NCI-H2227 treated with DMSO at 0.1 percent for 48 hours (cell line): ENCODE measurements at regions not wholly inside any gene's neighbourhood (a gene's known extent, or its start where the extent isn't known, plus 50 kb on each side); places are given as distances from the start of the nearest gene placed in this dataset.
"Not testable (repeated sequence)": the region's sequence is repeated elsewhere in the genome, so short reads cannot be mapped to it uniquely, and the experiment has no call there.

Experiments
- DNase-seq: peaks from one replicate; lab custom pipeline; 2025; lab: John Stamatoyannopoulos, UW

DNA sequence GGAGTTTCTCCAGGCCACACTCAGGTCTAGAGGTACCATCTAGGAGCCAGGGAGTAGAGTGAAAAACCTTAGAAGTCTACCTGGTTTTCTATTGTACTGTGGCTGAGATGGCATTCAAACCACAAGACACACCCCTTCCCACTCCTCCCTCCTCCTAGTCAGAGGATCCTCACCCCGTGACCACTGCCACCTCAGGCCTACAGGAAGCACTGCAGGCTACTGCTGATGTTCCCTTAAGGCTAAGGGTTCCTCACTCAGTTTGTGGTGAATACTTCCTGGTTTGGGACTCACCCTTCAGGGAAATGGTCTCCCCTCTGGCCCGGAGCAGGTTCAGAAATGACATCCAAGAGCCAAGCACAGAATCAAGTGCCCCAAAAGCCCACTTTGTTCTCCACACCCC lies 1293.9 kb downstream of the JRKL start:
- no peak for DNase-seq

DNA sequence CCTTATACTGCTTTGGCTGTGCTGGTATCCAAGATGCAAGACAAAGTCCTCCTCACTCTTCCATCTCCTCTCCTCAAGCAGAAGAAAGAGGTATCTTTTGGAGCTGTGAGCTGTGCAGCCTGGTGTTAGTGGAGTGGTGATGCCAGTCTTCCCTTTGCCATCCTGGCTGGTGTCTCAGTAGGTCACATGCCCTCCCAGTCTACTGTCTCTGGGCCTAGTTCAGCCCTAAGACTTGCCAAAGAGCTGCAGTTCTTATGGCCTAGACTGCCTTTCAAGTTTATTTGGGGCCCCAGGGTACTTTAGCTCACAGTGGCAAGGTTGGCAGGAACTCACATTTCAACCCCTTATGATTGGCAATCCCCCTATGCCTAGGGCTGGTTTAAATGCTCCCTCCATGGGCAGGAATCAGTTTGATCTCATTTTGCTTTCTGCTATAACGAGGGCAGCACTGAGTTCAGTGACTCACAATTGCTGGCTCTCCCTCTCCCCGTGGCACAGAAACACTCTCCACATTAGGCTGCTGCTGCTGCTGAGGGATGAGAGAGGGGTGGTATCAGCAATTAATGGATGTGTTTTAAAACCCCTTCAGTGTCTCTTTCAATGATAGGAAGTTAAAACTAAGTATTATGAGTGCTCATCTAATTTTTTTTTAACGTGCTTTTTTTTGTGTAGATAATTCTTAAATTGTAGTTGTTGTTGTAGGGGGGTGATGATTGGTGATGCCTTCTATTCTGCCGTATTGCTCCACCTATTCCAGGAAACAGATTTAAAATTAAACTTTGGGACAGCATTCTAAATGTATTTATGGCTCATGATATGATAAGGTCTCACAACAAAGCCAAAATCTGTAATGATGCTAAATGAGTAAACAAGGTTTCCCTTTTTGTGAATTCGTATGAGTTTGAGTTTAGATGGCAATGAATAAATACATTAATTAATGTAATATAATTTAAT lies 1295.0 kb downstream of the JRKL start:
- DNase-seq: no peak

DNA sequence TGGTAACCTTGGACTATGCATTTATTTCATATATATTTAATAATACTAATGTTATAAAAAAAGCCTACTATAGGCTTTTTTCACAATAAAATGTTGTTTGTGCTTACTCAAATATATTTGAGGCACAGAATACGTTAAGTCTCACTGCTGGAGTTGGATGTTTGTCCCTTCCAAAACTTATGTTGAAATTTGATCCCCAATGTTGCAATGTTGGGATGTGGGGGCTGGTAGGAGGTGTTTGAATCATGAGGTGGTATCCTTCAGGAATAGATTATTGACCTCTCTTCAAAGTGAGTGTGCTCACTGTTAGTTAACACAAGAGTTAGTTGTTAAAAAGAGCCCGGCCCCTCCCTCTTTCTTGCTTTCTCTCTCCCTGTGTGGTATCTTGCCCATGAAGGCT lies 1295.9 kb downstream of the JRKL start:
- DNase-seq: no peak

DNA sequence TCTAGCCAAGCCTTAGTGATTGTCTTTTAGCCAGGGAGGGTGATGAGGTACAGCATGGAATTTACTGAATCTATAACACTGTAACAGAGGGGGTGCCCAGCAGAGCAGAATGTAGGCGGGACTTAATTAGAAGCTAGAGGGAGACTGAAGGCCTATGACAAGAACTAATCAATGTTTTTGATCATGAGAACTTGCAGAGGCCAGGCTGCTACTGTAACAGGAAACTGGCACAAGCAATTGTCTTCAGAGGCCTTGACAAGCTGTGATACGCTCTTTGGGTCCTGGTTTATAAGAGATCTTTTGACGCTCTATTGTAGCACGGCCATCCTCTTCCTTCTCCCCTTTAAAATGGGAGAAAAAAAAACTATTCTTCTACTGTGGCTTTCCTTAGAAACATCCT lies 1297.3 kb downstream of the JRKL start:
- DNase-seq: no peak

DNA sequence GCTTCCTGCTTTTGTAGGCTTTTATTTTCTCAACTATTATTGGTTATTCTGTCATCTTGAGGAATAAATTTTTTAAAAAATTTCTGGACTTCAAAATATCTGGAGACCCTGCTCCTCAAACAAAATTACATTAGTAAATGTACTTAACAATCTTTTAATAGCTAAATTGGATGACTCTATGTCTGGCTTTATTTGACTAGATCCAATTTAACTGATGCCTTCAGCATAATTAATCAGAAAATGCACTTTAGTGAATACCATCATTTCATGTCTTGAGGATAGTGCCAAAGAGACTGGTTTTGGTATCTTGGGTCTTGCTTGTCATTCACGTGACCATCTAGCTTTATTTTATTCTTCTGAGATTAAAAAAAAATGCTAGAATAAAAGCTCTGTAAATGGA lies 1301.2 kb downstream of the JRKL start:
- DNase-seq: no peak

DNA sequence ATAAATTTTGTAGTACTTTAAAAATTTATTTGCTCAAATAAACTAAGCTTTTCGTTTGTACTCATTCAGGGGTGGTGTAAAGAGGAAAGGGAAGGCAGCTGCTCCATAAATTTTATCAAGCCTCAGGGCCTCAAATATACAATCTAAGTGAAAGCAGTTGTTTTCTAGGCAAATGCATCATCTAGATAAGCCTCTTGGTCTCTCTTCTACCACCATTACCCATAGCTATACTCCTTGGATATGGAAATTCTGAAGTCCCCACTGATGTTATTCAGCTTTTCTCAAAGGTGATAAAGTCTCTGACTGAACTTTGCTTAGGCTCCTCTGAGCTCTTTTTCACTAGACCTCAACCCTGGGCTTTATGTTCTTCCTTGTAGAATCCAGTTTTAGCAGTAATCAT lies 1313.1 kb downstream of the JRKL start:
- DNase-seq: no peak

DNA sequence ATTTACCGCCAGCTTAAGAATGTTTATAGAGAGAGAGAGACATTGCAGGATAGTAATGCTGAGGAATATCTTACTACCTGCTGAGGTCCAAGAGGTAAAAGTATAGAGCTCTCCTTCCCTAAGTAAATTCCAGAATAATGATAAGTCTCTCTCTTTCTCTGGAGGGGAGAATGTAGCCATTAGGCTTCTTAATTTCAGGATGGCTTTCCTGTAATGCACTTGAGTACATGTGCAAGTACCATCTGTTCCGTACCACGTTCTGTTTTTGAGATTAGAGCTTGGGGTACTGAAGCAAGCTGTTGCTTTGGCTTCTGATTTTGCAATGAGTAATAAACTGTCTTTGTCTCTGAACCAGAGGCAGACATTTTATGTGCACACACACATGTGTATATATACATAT lies 1314.0 kb downstream of the JRKL start:
- no peak for DNase-seq

DNA sequence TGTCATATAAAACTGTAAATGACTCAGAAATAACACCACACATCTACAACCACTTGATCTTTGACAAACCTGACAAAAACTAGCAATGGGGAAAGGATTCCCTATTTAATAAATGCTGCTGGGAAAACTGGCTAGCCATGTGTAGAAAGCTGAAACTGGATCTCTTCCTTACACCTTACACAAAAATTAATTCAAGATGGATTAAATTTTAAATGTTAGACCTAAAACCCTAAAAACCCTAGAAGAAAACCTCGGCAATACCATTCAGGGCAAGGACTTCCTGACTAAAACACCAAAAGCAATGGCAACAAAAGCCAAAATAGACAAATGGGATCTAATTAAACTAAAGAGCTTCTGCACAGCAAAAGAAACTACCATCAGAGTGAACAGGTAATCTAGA lies 1315.3 kb upstream of the CNTN5 start:
- not testable (repeated sequence) for DNase-seq

DNA sequence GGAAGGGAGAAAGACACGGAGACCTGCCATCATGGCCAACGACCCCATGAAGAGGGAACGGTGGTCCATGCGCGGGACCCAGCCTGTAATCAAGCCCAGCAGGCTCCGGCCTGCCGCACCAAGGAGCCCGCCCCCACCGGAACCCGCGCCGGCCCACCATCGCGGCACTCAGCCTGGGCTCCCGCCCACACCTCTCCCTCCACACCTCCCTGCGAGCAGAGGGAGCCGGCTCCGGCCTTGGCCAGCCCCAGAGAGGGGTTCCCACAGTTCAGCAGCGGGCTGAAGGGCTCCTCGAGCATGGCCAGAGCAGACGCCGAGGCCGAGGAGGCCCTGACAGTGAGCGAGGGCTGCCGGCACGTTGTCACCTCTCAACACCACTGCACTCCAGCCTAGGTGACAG lies 1302.8 kb upstream of the CNTN5 start:
- DNase-seq: no peak

DNA sequence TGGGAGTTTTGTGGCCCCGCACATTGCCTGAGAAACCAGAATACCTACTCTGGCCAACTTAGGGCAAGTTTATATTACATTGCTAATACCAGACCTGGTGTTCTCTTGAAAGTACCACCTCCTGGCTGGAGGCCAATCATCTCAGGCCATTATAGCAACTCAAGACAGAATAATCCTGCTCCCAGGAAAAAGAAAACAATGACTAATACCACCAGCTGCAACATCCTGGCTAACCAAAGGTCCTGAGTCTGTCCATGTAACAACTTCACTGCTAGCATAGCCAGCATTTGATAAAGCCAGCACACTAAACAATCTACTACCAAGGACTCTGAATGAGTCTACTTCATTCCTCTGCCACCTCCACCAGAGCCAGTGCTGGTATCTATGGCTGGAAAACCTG lies 1298.7 kb upstream of the CNTN5 start:
- no peak for DNase-seq

DNA sequence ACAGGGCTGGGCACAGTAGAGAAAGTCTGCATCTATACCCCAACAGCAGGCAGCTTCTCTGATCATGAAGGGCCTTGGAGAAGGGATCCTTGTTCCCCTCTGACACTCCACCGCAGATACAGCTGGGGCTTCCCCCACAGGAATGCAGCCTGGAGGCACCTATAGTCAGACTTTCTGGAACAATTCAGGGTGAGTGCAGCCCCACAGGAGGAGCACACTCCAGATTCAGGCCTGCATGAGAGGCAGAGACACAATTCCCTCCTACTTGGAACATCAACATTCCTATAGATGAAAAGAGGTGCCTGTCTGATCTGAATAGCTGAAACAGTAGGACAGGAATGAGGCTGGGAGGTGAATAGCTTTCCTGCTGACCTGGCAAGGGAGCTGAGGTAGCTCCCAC lies 1298.0 kb upstream of the CNTN5 start:
- DNase-seq: no peak

DNA sequence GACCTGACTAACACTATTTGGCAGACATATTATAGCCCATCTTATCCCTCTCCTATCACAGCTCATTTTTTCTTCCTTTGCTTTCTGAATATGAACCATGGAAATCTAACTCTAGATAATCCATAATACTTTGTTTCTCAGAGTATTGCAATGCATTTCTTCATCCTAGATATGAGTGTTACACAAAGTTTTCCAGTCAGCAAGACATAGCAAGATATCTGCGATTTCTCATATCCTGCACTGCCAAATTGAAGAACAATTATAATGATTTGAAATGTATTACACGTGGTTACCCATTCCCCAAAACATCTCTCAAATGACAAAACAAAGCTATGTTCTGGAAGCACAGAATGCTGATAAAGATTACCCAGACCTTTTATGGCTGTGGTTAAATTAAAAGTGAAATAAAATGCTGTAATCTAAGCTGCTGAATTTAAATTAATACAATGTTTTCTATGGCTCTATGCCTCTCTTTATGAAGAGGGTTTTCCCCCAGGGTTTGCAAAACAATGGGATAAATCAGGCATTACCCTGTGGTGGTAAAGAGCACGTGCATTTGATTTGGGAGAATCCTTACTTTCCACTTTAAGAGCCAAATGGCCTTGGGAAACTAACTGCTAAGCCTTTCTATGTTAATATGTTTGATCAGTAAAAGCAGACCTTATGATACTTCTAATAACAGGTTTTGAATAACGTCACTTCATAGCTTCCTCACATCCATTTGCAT lies 1291.0 kb upstream of the CNTN5 start:
- DNase-seq: no peak

DNA sequence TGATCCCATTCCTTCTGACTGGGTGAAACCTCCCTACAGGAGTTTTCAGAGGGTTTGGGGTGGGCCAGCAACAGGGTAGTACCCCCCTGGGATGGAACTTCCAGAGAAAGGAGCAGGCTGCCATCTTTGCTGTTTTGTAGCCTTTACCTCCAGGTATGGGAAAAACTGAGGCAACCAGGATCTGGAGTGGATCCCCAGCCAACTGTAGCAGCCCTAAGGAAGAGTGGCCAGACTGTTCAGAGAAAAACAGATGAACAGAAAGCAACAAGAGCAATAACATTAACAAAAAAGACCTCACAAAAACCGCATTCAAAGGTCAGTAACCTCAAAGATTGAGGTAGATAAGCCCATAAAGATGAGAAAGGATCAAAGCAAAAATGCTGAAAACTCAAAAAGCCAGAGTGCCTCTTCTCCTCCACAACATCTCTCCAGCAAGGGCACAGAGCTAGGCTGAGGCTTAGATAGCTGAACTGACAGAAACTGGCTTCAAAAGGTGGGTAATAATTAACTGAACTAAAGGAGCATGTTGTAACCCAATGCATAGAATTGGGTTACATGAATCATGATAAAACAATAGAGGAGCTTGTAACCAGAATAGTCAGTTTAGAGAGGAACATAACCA lies 1288.6 kb upstream of the CNTN5 start:
- DNase-seq: no peak

DNA sequence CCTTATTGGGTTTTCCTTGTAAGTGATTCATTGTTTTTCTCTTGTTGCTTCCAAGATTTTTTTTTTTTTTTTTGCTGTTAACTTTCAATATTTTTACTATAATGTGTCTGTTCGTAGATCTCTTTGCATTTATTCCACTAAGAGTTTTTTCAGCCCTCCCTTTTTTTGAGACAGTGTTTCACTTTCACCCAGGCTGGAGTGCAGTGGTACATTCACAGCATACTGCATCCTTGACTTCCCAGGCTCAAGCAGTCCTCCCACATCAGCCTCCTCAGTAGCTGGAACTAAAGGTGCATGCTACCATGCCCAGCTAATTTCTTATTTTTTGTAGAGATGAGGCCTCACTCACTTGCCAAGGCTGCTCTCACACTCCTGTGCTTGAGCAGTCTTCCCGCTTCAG lies 1282.0 kb upstream of the CNTN5 start:
- DNase-seq: no peak

DNA sequence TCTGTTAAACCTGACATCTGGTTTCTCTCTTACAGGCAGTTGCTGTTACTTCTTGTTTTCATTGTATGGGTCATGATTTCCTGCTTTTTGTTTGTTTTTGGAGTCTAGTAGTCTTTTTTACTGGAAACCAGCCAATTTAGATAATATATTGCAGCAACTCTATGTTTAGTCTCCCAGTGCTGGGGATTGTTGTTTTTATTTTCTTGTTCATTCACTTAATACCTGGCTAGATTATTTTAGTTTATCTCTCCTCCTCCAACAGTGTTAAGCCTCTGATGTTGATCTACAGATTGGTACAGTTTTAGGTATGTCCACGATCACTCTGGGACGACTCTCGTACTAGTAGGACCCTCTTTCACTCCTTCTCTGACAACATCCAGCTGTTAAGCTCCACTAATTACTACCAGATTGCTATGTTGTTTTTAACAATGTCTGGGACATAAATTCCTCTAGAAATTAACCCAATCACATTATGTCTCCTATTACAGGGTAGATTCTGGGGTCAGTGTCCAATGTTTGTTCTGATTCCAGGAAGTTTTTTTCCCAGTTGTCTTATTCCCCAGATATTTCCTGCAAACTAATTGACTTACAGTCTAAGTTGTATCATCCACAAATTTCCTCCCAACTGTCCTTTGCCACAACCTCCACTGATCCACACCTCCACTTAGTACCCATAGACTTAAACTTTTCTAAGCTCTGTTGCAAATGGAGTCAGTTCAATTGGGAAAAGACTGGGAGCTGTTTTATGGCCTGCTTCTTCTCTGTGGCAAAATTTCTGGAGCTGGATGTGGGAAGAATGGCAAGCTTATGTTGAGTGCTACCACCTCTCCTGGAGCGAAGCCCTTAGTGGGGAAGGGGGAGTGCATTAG lies 1280.6 kb upstream of the CNTN5 start:
- DNase-seq: no peak

DNA sequence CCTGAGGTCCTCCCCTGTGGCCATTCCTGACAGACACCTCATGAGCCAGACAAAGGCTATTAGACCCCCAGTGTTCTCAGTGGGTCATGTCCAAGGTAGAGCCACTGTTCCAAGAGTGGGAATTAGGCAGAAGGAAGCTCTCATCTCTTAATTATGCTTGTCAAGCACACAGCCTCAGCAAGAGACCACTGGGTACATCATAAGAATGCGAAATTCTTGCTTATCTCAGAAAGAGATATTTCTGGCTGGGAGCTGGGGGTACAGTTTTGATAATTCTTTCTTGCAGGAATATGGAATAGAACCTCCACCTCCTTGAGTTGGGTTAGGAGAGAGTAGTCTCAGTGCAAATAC lies 1280.0 kb upstream of the CNTN5 start:
- DNase-seq: no peak

DNA sequence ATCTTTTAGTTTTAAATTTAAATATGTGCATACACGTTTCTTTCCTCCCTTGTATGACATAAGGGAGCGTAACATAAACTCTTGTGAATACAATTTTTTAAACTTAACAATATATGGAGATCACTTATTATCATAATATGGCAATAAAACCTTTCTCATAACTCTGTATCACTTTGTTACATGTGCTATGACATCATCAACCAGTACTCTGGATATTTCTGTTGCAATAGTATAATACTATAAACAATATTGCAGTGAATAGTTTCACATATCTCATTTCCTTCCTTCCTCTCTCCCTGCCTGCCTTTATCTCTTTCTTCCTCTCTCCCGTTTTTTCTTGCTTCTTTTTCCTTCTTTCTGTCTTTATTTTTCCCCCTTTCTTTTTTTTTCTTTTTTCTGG lies 1278.0 kb upstream of the CNTN5 start:
- no peak for DNase-seq

DNA sequence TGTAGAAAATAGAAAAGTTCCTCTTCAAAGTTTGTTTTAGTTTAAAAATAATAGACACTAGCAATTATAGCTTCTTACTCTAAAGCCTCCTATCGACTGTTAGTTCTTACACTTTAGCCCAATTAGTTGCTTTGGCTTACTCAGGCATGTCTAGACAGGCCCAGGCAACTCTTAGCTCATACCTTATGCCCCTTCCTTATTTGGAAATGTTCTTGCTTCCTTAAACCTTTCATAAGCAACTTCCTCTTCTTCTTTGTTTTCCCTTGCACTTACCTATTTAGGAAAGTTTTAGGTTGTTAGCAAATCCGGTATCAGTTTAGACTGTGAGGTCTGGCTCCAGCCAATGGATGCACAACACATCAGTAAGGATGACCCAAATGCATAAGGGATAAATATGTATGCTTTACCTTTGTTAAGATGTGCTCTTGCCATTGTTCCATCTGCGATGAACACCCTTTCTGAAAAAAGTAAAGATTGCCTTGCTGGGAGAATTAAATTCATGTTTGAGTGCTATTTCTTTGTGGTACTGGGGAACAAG lies 1277.5 kb upstream of the CNTN5 start:
- DNase-seq: no peak

DNA sequence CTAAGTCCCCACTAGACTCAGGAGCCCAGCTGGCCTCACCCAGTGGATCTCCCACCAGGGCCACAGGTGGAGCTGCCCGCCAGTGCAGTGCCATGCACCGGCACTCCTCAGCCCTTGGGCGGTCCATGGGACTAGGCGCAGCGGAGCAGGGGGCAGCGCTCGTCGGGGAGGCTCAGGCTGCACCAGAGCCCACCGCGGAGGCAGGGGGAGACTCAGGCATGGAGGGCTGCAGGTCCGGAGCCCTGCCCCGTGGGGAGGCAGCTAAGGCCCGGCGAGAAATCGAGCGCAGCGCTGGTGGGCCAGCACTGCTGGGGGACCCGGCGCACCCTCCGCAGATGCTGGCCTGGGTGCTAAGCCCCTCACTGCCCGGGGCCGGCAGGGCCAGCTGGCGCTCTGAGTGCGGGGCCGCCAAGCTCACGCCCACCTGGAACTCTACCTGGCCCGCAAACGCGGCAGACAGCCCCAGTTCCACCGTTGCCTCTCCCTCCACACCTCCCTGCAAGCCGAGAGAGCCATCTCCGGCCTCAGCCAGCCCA lies 1275.2 kb upstream of the CNTN5 start:
- DNase-seq: no peak

DNA sequence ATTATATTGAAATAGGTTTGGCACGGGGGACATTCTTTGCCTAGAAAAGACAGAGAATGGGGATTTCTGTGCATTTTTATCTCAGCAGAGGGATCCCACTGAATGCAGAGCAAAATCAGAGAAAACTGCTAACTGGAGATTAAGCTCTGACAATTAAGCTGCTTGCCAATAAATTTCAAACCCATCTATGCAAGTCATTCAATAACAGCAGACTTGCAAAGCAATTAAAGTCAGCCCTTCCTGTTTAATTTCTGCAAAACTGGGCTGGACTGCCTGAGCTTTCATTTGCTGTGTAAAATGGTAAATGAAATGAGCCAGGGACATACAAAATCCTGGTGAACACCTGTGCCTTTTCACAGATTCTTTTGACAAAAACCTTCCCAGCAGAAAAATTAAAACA lies 1273.9 kb upstream of the CNTN5 start:
- no peak for DNase-seq

DNA sequence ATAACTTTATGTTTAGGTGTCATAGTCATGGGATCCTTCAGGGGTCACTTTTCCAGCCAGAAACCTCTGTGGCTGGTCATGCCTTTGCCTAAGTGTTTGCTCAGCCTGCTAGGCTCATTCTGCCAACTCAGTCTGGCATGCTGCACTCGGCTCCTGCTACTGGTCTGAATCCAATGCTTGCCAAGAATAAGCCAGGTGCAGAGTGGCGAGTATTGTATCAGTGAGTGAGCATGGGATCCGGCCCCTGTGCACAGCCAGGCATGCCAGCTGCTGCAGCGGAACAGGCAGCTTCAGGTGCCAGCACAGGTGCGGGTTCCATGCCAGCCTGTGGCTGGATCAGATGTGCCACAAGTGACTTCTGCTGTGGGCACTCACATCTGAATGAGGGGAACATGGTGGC lies 1269.3 kb upstream of the CNTN5 start:
- no peak for DNase-seq

DNA sequence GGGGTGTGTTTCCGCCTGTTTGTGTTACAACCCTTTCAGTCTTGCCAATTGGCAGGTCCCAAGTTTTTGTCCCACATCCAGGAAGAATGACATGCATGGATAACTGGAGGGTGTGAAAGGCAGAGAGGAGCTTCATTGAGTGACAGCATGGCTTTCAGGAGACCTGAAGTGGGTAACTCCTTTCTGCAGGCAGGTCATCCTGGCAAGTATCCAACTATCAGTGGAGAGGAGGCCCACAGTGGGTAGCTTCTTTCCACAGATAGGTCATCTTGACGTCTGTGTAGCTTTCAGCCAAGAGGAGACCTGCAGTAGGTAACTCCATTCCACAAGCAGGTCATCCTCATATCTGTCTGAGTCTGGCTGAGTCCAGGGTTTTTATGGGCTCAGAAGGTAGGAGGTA lies 1268.8 kb upstream of the CNTN5 start:
- DNase-seq: no peak
